Skeletal muscle satellite cell (primary cell): ENCODE measurements at regions not wholly inside any gene's neighbourhood (a gene's known extent, or its start where the extent isn't known, plus 50 kb on each side); places are given as distances from the start of the nearest gene placed in this dataset.

Experiments
- H3K27me3 ChIP-seq: 2 replicates; pipeline ENCODE4 v1.7.0; 2013; ENCODE audit warnings: low read length; ENCODE audit not compliant: control insufficient read depth, insufficient read depth
- H3K36me3 ChIP-seq: 2 replicates; pipeline ENCODE4 v1.7.0; 2013; ENCODE audit warnings: mild to moderate bottlenecking, control low read depth, low read length; ENCODE audit not compliant: insufficient read depth
- H3K4me1 ChIP-seq: 2 replicates; pipeline ENCODE4 v1.7.0; 2013; ENCODE audit warnings: low read length; ENCODE audit not compliant: control insufficient read depth, insufficient read depth
- H3K4me2 ChIP-seq: 2 replicates; pipeline ENCODE4 v1.7.0; 2013; ENCODE audit warnings: mild to moderate bottlenecking, low read length
- H3K4me3 ChIP-seq: 2 replicates; pipeline ENCODE4 v1.7.0; 2013; ENCODE audit warnings: low read length
- H3K9ac ChIP-seq: 2 replicates; pipeline ENCODE4 v1.7.0; 2013; ENCODE audit warnings: mild to moderate bottlenecking, low read depth, low read length, moderate library complexity
- H3K9me3 ChIP-seq: replicated peaks from 2 replicates; pipeline ENCODE4 v1.7.0; 2013; ENCODE audit warnings: mild to moderate bottlenecking, control low read depth, low read length

GRCh38 chr3:21859124-21860081, 108.4 kb upstream of the ZNF385D start:
- Histone ChIP-seq H3K9me3 (no peaks in the 10 kb centered on the region), H3K36me3 (no peaks in the 10 kb centered on the region), H3K4me1 (no peaks in the 10 kb centered on the region), H3K4me3 (no peak overlapping the region), H3K27me3 (no peaks in the 10 kb centered on the region), H3K4me2 (no peak overlapping the region), H3K9ac (no peak overlapping the region)

DNA sequence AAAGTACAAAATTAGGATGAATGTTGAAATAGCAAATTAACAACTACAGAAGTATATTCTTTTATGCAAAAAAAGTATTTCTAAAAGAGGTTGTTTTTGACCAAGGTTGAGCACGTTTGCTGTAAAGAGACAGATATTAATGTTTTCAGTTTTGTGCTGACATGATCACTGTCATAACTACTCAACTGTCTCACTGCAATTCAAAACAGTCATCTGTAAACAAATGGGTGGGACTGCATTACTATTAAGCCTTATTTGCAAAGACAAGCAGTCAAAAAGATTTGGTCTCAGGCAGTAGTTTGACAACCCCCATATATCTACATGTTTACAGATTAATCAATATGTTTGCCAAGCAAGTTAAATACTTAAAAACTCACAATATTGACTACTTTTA, 109.1 kb upstream of the ZNF385D start:
- Histone ChIP-seq H3K4me2 (no peak overlapping the region), H3K9ac (no peak overlapping the region), H3K4me3 (no peak overlapping the region), H3K9me3 (no peaks in the 10 kb centered on the region), H3K27me3 (no peaks in the 10 kb centered on the region), H3K36me3 (no peaks in the 10 kb centered on the region), H3K4me1 (no peaks in the 10 kb centered on the region)

DNA sequence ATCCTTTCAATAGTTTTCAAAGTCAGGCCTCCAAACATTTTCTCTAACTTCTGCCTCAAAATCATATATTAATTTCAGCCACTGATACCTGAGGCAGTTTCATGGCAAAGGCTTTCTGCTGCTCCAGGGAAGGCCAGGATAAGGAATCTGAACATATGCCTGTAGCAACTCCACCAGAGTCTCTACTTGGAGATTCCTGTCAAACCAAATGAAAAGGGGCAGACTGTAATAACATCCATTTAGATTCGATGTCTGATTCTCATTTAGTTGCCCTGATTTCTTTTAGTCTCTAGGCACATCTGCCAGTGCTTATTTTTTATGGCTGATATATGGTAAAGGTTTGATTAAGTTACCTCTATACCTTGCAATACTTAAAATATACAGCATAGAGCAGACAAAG, 109.6 kb upstream of the ZNF385D start:
- Histone ChIP-seq H3K9me3 (no peaks in the 10 kb centered on the region), H3K4me2 (no peak overlapping the region), H3K27me3 (no peaks in the 10 kb centered on the region), H3K9ac (no peak overlapping the region), H3K36me3 (no peaks in the 10 kb centered on the region), H3K4me1 (no peaks in the 10 kb centered on the region), H3K4me3 (no peak overlapping the region)

GRCh38 chr3:21876782-21877181, 125.8 kb upstream of the ZNF385D start:
- Histone ChIP-seq H3K4me3 (no peak overlapping the region), H3K4me2 (no peak overlapping the region), H3K27me3 (no peaks in the 10 kb centered on the region), H3K9ac (no peak overlapping the region), H3K4me1 (no peaks in the 10 kb centered on the region), H3K9me3 (no peaks in the 10 kb centered on the region), H3K36me3 (no peaks in the 10 kb centered on the region)

GRCh38 chr3:21877214-21877754, 126.3 kb upstream of the ZNF385D start:
- Histone ChIP-seq H3K36me3 (no peaks in the 10 kb centered on the region), H3K4me2 (no peak overlapping the region), H3K4me3 (no peak overlapping the region), H3K27me3 (no peaks in the 10 kb centered on the region), H3K4me1 (no peaks in the 10 kb centered on the region), H3K9me3 (no peaks in the 10 kb centered on the region), H3K9ac (no peak overlapping the region)

GRCh38 chr3:21879184-21879886, 128.3 kb upstream of the ZNF385D start:
- Histone ChIP-seq H3K4me3 (no peak overlapping the region), H3K9ac (no peak overlapping the region), H3K27me3 (no peaks in the 10 kb centered on the region), H3K4me2 (no peak overlapping the region), H3K36me3 (no peaks in the 10 kb centered on the region), H3K4me1 (no peaks in the 10 kb centered on the region), H3K9me3 (no peaks in the 10 kb centered on the region)

- no peaks in the 10 kb centered on the region for H3K27me3 ChIP-seq
- H3K4me3 ChIP-seq: no peak overlapping the region
- H3K4me1 ChIP-seq: peaks cover 8% of the 10 kb centered on the region
- H3K9me3 ChIP-seq: no peaks in the 10 kb centered on the region
- no peaks in the 10 kb centered on the region for H3K36me3 ChIP-seq
- H3K9ac ChIP-seq: no peak overlapping the region
- H3K4me2 ChIP-seq: no peak overlapping the region
These were observed 137.6 kb upstream of the ZNF385D start for GRCh38 chr3:21888656-21889055.

DNA sequence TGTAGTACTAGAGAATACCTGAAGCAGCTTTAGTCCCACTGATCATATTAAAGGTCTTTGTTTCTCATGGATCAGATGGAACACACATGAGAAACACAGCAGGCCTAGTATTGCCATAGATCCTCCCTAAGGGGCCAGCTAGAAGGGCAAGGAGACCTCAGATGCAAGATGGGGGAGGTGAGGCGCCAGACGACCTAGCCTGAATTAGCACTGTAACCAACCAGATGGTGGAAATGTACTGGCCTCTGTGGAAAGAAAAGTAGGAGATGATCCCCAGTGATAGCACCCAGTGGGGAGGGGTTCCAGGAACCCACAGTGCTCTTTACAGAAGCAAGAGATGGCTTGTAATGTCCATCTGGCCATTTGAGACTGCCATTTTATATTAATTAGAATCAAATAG, 138.2 kb upstream of the ZNF385D start:
- Histone ChIP-seq H3K4me2 (no peak overlapping the region), H3K9me3 (no peaks in the 10 kb centered on the region), H3K27me3 (no peaks in the 10 kb centered on the region), H3K36me3 (no peaks in the 10 kb centered on the region), H3K4me1 (peaks cover 10% of the 10 kb centered on the region), H3K9ac (no peak overlapping the region), H3K4me3 (no peak overlapping the region)

DNA sequence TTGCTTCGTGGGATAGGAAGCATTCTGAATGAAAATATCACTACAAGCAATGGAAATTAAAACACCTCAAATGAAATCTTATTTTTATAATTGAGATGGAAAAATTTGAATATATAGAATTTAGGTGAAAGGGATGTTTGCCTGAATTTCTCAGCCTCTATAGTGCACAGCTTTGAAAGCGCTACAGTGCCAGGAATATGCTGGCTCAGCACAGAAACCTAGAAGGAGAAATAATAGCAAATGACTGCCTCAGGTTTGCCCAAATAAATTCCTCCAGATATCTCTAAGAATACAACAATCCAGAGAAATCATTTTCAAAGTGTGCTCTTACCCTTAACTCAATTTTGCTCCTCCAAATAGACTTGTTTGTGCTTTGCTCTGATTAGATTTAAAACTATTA, 141.1 kb upstream of the ZNF385D start:
- Histone ChIP-seq H3K9ac (no peak overlapping the region), H3K4me3 (no peak overlapping the region), H3K4me2 (no peak overlapping the region), H3K27me3 (no peaks in the 10 kb centered on the region), H3K4me1 (peaks cover 10% of the 10 kb centered on the region), H3K36me3 (no peaks in the 10 kb centered on the region), H3K9me3 (no peaks in the 10 kb centered on the region)

- H3K9me3 ChIP-seq: no peaks in the 10 kb centered on the region
These were observed 142.2 kb upstream of the ZNF385D start for GRCh38 chr3:21893242-21893641.

DNA sequence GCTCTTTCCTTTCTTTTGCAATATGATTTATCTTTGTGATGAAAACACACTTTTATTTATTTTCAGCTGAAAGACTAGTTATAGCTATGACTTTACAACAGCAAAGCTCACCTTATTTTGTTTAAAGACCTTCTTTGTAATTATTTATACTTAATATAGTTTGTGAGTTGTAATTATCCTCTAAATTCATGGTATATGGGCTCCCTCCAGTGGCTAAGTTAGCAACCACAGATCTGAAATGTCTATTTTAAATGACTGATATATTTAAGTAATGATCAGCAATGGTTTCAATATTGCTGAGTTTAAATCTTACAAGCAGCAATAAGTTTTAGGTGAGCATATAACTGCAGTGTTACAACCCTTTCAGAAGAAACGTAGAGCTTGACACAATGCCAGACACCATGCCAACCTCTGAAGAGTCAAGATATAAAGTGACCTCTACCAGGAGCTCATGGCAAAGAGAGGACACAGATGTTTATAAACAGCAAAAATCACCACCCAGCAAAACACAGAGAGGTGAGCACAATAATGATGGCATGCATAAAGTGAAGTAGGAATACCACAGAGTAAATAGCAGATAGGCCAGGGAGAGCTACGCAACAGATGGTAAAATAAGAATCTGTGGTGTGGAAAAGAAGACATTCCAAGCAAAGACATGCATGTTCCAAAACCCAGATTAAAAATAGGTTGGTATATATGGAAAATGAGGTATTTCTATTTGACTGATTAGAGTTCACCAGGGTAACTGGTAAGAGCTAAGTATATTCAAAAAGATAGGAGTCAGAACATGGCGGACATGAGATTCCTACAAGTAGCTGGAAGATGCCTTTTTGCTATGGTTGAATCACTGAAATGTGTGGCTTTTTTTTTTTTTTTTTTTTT, 143.7 kb upstream of the ZNF385D start:
- no peaks in the 10 kb centered on the region for H3K9me3 ChIP-seq
- H3K27me3 ChIP-seq: no peaks in the 10 kb centered on the region
- no peak overlapping the region for H3K4me3 ChIP-seq
- H3K36me3 ChIP-seq: no peaks in the 10 kb centered on the region
- H3K4me2 ChIP-seq: no peak overlapping the region
- H3K9ac ChIP-seq: no peak overlapping the region
- H3K4me1 ChIP-seq: peaks cover 10% of the 10 kb centered on the region

More at GRCh38 chr3:21893242-21893641, 142.2 kb upstream of the ZNF385D start:
- no peaks in the 10 kb centered on the region for H3K36me3 ChIP-seq
- H3K9ac ChIP-seq: no peak overlapping the region
- no peak overlapping the region for H3K4me3 ChIP-seq
- no peaks in the 10 kb centered on the region for H3K27me3 ChIP-seq
- peaks cover 10% of the 10 kb centered on the region for H3K4me1 ChIP-seq
- H3K4me2 ChIP-seq: peak overlapping the region; percentile 4
